Activated T-cell treated with anti-CD3 and anti-CD28 coated beads, Interleukin-2, amount 50 U/mL, for 24 hours (primary cell): ENCODE measurements at regions not wholly inside any gene's neighbourhood (a gene's known extent, or its start where the extent isn't known, plus 50 kb on each side); places are given as distances from the start of the nearest gene placed in this dataset.

ENCODE experiments used
- DNase-seq: peaks from one replicate; pipeline ENCODE4 v3.0.0-alpha.2; 2020
- H3K27ac Mint-ChIP-seq: 2 replicates; pipeline ENCODE4 v1.8.0; 2020; ENCODE audit warnings: mild to moderate bottlenecking, mixed read lengths
- H3K27me3 Mint-ChIP-seq: 2 replicates; pipeline ENCODE4 v1.8.0; 2020; ENCODE audit warnings: mixed read lengths
- H3K36me3 Mint-ChIP-seq: 2 replicates; pipeline ENCODE4 v1.8.0; 2020; ENCODE audit warnings: low read depth, mixed read lengths
- H3K4me1 Mint-ChIP-seq: 2 replicates; pipeline ENCODE4 v1.8.0; 2020; ENCODE audit warnings: low read depth, mixed read lengths
- H3K4me3 Mint-ChIP-seq: 2 replicates; pipeline ENCODE4 v1.8.0; 2020; ENCODE audit warnings: mild to moderate bottlenecking, moderate library complexity, mixed read lengths
- H3K9me3 Mint-ChIP-seq: 2 replicates; pipeline ENCODE4 v1.8.0; 2020; ENCODE audit warnings: mixed read lengths

DNA sequence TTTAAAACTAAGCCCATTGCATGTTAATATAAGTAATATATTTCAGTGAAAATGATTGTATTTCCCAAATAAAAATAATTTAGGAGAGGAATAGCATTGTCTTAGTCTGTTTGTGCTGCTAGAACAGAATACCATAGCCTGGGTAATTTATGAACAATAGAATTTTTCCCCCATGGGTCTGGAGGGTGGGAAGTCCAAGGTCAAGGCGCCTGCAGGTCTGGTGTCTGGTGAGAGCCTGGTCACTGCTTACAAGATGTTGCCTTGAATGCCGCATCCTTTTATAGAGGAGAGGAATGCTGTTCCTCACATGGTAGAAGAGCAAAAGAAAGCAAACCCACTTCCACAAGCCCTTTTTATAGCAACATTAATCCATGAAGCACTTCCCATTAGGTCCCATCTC lies 161.3 kb upstream of the ZFHX3 start:
- no peaks in the 10 kb centered on the region for H3K4me1 Mint-ChIP-seq
- peaks cover 2% of the 10 kb centered on the region for H3K27me3 Mint-ChIP-seq
- DNase-seq = no peak
- H3K4me3 Mint-ChIP-seq = no peak overlapping the region
- H3K27ac Mint-ChIP-seq = no peak overlapping the region
- no peaks in the 10 kb centered on the region for H3K36me3 Mint-ChIP-seq
- H3K9me3 Mint-ChIP-seq = peaks cover 3% of the 10 kb centered on the region

DNA sequence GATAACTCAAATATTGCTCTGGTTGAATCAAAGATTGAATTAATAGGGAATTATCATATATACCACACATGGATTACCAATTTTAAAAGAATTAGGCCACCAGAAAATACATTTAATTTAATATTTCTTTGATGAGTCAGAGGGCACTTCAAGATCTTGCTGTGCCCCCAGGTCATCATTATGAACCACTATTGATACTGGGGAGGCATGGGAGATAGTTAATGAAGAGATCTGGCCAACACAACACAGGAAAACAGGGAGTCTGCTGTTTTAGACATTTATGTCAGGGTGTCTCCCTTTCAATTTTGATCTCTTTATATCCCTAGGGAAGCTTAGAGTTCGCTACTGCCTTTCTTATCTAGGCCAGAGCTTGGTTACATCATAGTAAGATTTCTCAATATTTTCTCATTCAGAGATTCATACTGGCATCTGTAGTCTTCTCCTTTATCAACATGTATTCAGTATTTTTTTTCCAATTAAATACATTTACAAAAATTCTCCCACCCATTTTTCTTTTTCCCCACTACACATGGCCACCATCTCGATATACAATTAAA lies 158.3 kb upstream of the ZFHX3 start:
- Mint-ChIP-seq H3K4me3 (no peak overlapping the region), H3K9me3 (peaks cover 3% of the 10 kb centered on the region), H3K27me3 (peaks cover 2% of the 10 kb centered on the region), H3K36me3 (no peaks in the 10 kb centered on the region), H3K27ac (no peak overlapping the region), H3K4me1 (no peaks in the 10 kb centered on the region)
- no peak for DNase-seq

- no peak for DNase-seq
- Mint-ChIP-seq H3K9me3 (peaks cover 3% of the 10 kb centered on the region), H3K27me3 (peaks cover 2% of the 10 kb centered on the region), H3K27ac (no peak overlapping the region), H3K4me1 (no peaks in the 10 kb centered on the region), H3K4me3 (no peak overlapping the region), H3K36me3 (no peaks in the 10 kb centered on the region)
Measured at GRCh38 chr16:73205153-73205886, 157.4 kb upstream of the ZFHX3 start.

DNA sequence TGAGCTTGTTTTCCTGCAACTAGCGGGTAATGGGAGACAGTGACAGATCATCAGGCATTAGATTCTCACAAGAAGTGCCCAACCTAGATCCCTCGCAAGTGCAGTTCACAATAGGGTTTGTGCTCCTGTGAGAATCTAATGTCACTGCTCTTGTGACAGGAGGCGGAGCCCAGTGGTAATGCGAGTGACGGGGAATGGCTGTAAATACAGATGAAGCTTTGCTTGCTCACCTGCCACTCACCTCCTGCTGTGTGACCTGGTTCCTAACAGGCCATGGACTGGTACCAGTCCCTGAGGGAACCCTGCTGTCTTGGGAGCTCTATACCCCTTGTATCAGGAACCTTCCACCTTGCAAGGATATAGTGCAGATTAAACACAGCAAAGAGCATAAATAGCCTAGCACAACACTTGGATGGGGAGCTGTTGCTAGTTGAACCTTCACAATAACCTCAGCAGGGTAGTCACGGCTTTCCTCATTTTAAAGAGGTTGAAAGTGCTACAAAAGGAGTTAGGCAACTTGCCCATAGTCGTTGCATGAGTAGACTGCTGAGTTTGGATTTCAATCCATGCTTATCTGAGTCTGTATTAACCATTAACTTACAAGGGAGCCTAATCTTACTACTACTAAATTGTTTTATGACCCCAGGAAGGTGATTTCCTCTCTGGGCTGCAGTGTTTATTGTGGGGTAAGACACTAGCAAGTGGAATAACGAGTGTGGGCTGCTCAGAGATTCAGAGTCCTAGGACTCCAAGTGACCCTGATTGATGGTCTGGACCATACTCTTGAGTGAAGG lies 156.6 kb upstream of the ZFHX3 start:
- H3K27me3 Mint-ChIP-seq = peaks cover 2% of the 10 kb centered on the region
- no peak overlapping the region for H3K4me3 Mint-ChIP-seq
- H3K27ac Mint-ChIP-seq = no peak overlapping the region
- no peaks in the 10 kb centered on the region for H3K4me1 Mint-ChIP-seq
- DNase-seq = no peak
- H3K9me3 Mint-ChIP-seq = peaks cover 3% of the 10 kb centered on the region
- no peaks in the 10 kb centered on the region for H3K36me3 Mint-ChIP-seq

GRCh38 chr16:73202161-73202729 lies 154.3 kb upstream of the ZFHX3 start:
- H3K4me1 Mint-ChIP-seq = no peaks in the 10 kb centered on the region

DNA sequence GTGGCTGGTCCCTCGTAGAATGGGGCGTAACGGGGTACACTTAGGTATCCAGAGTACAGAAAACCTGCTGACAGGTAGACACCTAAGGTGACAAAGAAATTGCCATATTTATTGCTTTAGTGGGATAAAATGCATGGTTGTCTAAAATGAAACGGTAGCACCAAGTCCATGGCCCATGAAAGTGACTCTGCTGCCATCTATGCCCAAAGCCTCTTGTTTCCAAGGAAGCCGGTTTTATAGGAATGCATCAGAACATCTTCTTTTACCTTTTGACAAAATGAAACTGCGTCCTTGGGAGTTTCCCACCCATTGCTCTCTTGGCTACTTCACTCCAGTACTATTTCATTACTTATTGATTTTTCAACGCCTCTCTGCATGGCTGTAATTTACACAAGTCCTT lies 151.3 kb upstream of the ZFHX3 start:
- Mint-ChIP-seq H3K36me3 (no peaks in the 10 kb centered on the region), H3K27ac (no peak overlapping the region), H3K4me1 (no peaks in the 10 kb centered on the region), H3K9me3 (peaks cover 3% of the 10 kb centered on the region), H3K4me3 (no peak overlapping the region), H3K27me3 (no peaks in the 10 kb centered on the region)
- DNase-seq = no peak

More at GRCh38 chr16:73202161-73202729, 154.3 kb upstream of the ZFHX3 start:
- Mint-ChIP-seq H3K27me3 (peaks cover 2% of the 10 kb centered on the region), H3K27ac (no peak overlapping the region), H3K36me3 (no peaks in the 10 kb centered on the region), H3K4me3 (no peak overlapping the region), H3K9me3 (peaks cover 3% of the 10 kb centered on the region)
- no peak for DNase-seq

DNA sequence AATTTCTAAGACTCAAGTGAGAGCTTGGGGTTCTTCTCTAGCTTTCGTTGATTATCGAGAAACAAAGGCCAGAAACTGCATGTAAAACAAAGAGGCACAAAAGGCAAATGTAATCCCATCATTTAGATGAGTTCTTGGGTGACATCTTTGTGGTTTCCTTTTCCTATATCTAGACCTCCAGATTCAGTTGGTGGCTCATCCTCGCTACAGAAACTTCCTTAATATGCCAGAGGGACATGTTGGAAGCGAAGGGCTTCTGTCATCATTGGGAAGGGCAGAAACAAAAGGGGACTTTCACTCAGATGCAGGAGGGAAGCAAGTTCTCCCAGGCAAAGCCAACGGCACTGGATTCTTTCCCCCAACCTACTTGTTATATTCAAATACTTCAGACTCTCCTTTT lies 150.6 kb upstream of the ZFHX3 start:
- Mint-ChIP-seq H3K36me3 (no peaks in the 10 kb centered on the region), H3K27ac (no peak overlapping the region), H3K4me1 (no peaks in the 10 kb centered on the region), H3K4me3 (no peak overlapping the region), H3K27me3 (no peaks in the 10 kb centered on the region), H3K9me3 (peaks cover 3% of the 10 kb centered on the region)
- DNase-seq = no peak

DNA sequence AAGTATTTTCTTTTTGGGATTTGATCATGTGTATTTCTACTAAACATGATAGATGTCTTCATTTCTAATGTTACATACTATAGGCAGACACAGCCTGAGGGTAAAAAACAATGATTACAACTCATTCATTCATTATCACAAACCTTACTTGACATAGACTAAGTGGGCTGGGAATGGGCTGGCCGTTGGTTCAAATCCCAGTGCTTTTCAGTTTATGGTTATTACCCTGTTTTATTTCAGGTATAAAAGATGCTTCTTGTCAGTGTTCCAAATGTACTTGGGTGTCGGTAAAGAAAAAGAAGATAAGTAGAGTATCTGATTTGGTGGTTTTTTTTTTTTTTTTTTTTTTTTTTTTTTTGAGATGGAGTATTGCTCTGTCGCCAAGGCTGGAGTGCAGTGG lies 149.7 kb upstream of the ZFHX3 start:
- Mint-ChIP-seq H3K36me3 (no peaks in the 10 kb centered on the region), H3K27ac (no peak overlapping the region), H3K9me3 (peaks cover 3% of the 10 kb centered on the region), H3K4me3 (no peak overlapping the region), H3K4me1 (no peaks in the 10 kb centered on the region), H3K27me3 (no peaks in the 10 kb centered on the region)
- no peak for DNase-seq

GRCh38 chr16:73196670-73197069 lies 148.7 kb upstream of the ZFHX3 start:
- Mint-ChIP-seq H3K27ac (no peak overlapping the region), H3K4me3 (no peak overlapping the region), H3K27me3 (no peaks in the 10 kb centered on the region), H3K4me1 (no peaks in the 10 kb centered on the region), H3K9me3 (peaks cover 3% of the 10 kb centered on the region), H3K36me3 (no peaks in the 10 kb centered on the region)
- no peak for DNase-seq

- Mint-ChIP-seq H3K27ac (no peak overlapping the region), H3K36me3 (no peaks in the 10 kb centered on the region), H3K4me1 (no peaks in the 10 kb centered on the region), H3K4me3 (no peak overlapping the region), H3K9me3 (peaks cover 3% of the 10 kb centered on the region), H3K27me3 (no peaks in the 10 kb centered on the region)
- no peak for DNase-seq
Measured at GRCh38 chr16:73193464-73193863, 145.5 kb upstream of the ZFHX3 start.

DNA sequence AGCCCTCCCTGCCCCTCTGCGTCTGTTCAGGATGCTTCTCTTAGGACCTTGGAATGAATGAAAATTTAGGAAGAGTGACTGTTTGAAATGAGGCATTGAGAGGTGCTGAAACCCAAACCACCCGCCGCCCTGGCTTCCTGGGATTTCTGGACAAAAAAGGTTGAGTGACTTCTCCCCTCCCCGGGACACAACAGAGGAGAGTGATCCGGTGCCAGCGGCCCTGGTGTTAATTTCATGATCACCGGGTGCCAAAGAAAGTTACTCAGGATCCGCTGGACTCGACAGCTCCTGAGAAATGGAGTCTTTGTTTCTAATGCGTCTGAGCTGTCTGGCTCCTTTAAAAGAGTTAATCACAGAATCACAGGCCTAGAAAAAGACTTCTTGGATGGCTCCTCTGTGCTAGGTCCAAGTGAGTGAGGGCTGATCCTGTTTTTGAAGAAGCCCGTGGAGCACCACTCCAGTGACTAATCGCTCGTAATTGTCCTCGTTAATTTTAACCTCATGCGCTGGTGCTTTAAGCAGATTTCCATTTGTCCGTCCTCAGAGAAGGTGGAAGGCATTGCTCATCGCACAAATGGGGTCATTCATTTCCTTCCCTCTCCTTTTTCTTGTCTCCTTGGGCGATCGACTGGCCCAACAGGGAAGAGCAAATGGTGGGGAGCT lies 144.4 kb upstream of the ZFHX3 start:
- no peaks in the 10 kb centered on the region for H3K4me1 Mint-ChIP-seq
- no peak overlapping the region for H3K27ac Mint-ChIP-seq
- no peaks in the 10 kb centered on the region for H3K36me3 Mint-ChIP-seq
- H3K27me3 Mint-ChIP-seq = no peaks in the 10 kb centered on the region
- no peak for DNase-seq
- no peak overlapping the region for H3K4me3 Mint-ChIP-seq
- peaks cover 3% of the 10 kb centered on the region for H3K9me3 Mint-ChIP-seq

DNA sequence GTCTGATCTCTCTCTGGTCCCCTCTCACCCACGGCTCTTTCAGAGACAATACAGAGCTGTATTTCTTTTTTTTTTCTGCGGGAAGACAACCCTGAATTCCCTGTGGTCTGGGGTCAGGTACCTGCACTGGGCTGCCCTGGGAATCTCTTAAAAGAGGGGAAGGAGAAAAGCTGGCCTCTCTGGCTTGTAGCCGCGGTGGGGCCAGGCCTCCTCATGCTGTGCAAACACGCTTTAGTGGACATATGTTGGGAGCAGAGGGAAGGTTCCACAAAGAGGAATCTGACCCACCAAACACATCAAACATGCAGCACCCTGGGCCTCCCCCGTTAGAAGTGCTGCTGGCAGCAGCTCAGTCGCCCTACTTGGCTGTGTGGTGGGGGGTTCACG lies 143.7 kb upstream of the ZFHX3 start:
- Mint-ChIP-seq H3K36me3 (no peaks in the 10 kb centered on the region), H3K27ac (no peak overlapping the region), H3K4me1 (no peaks in the 10 kb centered on the region), H3K27me3 (no peaks in the 10 kb centered on the region), H3K9me3 (no peaks in the 10 kb centered on the region), H3K4me3 (no peak overlapping the region)
- no peak for DNase-seq

DNA sequence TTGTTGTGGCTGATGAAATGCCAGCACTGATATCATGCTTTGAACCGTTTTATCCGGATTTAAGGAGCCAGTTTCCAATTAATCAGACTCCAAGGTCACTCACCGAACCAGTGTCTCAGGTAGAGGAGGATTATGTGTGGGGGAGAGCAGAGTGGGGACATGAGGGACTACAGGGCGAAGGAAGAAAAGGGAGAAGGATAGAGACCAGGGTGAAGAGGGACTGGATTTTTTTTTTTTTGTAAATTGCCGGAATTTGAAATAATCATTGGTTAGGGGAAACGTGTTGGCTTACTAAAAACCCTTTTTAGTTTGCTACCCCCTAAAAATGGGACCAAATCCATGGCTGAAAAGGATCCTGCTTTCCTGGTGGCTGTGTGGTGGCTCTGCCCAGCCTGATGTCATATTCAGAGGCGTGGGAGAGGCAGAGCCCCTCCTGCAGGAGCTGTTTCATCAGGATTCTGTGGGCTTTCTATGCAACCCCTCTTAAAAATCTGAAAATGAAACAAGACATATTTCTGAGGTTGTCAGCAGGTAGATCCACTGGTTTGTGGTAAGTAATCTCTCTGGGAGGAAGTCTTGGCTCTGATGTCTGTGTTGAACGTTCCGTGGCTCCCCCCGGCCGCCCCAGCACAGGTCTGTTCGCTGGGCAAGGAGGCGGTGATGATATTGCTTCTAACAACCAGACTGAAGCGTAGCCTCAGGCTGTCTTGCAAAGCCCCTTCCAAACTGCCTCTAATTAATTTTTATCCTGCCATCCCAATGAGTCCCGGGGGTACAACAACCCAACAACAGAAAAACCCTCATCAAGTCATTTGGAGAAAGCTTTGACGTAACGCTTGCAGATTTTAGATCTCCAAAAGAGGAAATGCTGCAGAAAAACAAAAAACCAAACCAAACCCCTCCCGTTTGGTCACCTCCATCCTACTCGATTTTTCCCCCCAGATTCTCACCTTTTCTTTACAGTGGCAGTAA lies 143.0 kb upstream of the ZFHX3 start:
- Mint-ChIP-seq H3K4me3 (no peak overlapping the region), H3K4me1 (no peaks in the 10 kb centered on the region), H3K27ac (no peak overlapping the region), H3K27me3 (no peaks in the 10 kb centered on the region), H3K9me3 (no peaks in the 10 kb centered on the region), H3K36me3 (no peaks in the 10 kb centered on the region)
- DNase-seq = no peak

GRCh38 chr16:73190256-73190655 lies 142.3 kb upstream of the ZFHX3 start:
- H3K27me3 Mint-ChIP-seq = no peaks in the 10 kb centered on the region
- no peaks in the 10 kb centered on the region for H3K9me3 Mint-ChIP-seq
- H3K36me3 Mint-ChIP-seq = no peaks in the 10 kb centered on the region
- no peak overlapping the region for H3K4me3 Mint-ChIP-seq
- H3K4me1 Mint-ChIP-seq = no peaks in the 10 kb centered on the region
- DNase-seq = no peak
- no peak overlapping the region for H3K27ac Mint-ChIP-seq
